HCT116 (cell line): ENCODE measurements at regions not wholly inside any gene's neighbourhood (a gene's known extent, or its start where the extent isn't known, plus 50 kb on each side); places are given as distances from the start of the nearest gene placed in this dataset.

Experiments used
- ATAC-seq: fragments of 200-7000 bp; cut with Tn5 transposase; 2 replicates; pipeline ENCODE4 v1.9.1; 2020; ENCODE audit warnings: mild to moderate bottlenecking, moderate library complexity
- BruUV-seq: library from RNA; stranded (reverse); fragments of 400-500 nt; replicated peaks from 2 replicates; lab custom pipeline; 2021; lab: Mats Ljungman, UMichigan
- CTCF ChIA-PET: fragments of 300-600 bp; sonication (Branson Sonifier 250); formaldehyde crosslinking; loops from one replicate; lab custom pipeline; 2021; ENCODE audit warnings: antibody characterized with exemption; lab: Charles Lee
- POLR2A ChIA-PET: fragments of 300-600, 350-600 bp; sonication (Branson Sonifier 250); formaldehyde crosslinking; loops from one replicate; lab custom pipeline; 2021; ENCODE audit warnings: antibody characterized with exemption; lab: Charles Lee
- RAD21 ChIA-PET, 2 experiments: fragments of 300-600 bp; sonication (Branson Sonifier 250); formaldehyde crosslinking; loops; one replicate each; lab custom pipeline; 2023; ENCODE audit warnings: low total read pairs in 2 of 2; ENCODE audit not compliant: uncharacterized antibody in 2 of 2, unreplicated experiment in 2 of 2, low non-redundant PET in 1 of 2; lab: Charles Lee
- DNase-seq: peaks from one replicate; pipeline ENCODE4 v3.0.0-alpha.2; 2010; ENCODE audit warnings: low read depth, low spot score
- H2AFZ ChIP-seq: fragments of 200-600 bp; shearing (Covaris generic), sonication (generic); 2 replicates; pipeline ENCODE4 v1.6.1; 2017; ENCODE audit warnings: low read depth, mixed run types, mixed read lengths, antibody characterized with exemption, low read length; ENCODE audit not compliant: poor library complexity, severe bottlenecking
- H3K27ac ChIP-seq: 2 replicates; pipeline ENCODE4 v1.5.1; 2012; ENCODE audit warnings: low read depth, low read length
- H3K27me3 ChIP-seq: fragments of 200-600 bp; sonication (generic); 2 replicates; pipeline ENCODE4 v1.6.1; 2016; ENCODE audit warnings: mixed run types, low read length, mixed read lengths; ENCODE audit not compliant: insufficient read depth
- H3K36me3 ChIP-seq, 2 experiments: fragments of 200-500 bp in 1 of 2; fragments of 200-600 bp in 1 of 2; sonication (Bioruptor generic) in 1 of 2; sonication (generic) in 1 of 2; 2 replicates each; pipeline versions ENCODE4 v1.5.1 to v1.6.1; 2014 to 2016; ENCODE audit warnings: low read length in 2 of 2, inconsistent platforms in 1 of 2, mixed read lengths in 1 of 2, mixed run types in 1 of 2; ENCODE audit not compliant: insufficient read depth in 2 of 2, control insufficient read depth in 1 of 2
- H3K4me1 ChIP-seq, 2 experiments: fragments of 200-600 bp in 1 of 2; sonication (generic) in 1 of 2; 2 replicates each; pipeline versions ENCODE4 v1.5.1 to v1.6.1; 2012 to 2017; ENCODE audit warnings: low read length in 2 of 2, inconsistent platforms in 1 of 2, mild to moderate bottlenecking in 1 of 2, mixed read lengths in 1 of 2, mixed run types in 1 of 2, moderate library complexity in 1 of 2; ENCODE audit not compliant: insufficient read depth in 2 of 2, control insufficient read depth in 1 of 2
- H3K4me2 ChIP-seq: fragments of 200-600 bp; sonication (generic); 2 replicates; pipeline ENCODE4 v1.6.1; 2017; ENCODE audit warnings: mixed run types, low read length, mixed read lengths
- H3K4me3 ChIP-seq, 2 experiments: fragments of 200-600 bp in 1 of 2; sonication (generic) in 1 of 2; replicated peaks in 1 of 2; 2 replicates each; pipeline ENCODE4 v1.5.1; 2011 to 2016; ENCODE audit warnings: low read length in 2 of 2, control low read depth in 1 of 2, low read depth in 1 of 2, mild to moderate bottlenecking in 1 of 2, mixed read lengths in 1 of 2, mixed run types in 1 of 2
- H3K79me2 ChIP-seq: fragments of 200-600 bp; sonication (generic); 2 replicates; pipeline ENCODE4 v1.6.1; 2017; ENCODE audit warnings: mild to moderate bottlenecking, mixed run types, low read length, moderate library complexity, mixed read lengths; ENCODE audit not compliant: insufficient read depth
- H3K9ac ChIP-seq: fragments of 200-600 bp; sonication (generic); 2 replicates; pipeline ENCODE4 v1.6.1; 2016; ENCODE audit warnings: low read length, mixed read lengths
- H3K9me2 ChIP-seq: fragments of 200-600 bp; sonication (generic), shearing (Covaris generic); 2 replicates; pipeline ENCODE4 v1.6.1; 2017; ENCODE audit warnings: mixed run types, mild to moderate bottlenecking, moderate library complexity; ENCODE audit not compliant: insufficient read depth
- H3K9me3 ChIP-seq, 2 experiments: fragments of 200-500 bp in 1 of 2; fragments of 200-600 bp in 1 of 2; sonication (Bioruptor generic) in 1 of 2; sonication (generic) in 1 of 2; 2 replicates each; pipeline ENCODE4 v1.6.1; 2014 to 2017; ENCODE audit warnings: low read length in 2 of 2, mixed read lengths in 2 of 2, inconsistent platforms in 1 of 2, low read depth in 1 of 2, mild to moderate bottlenecking in 1 of 2, mixed run types in 1 of 2, moderate library complexity in 1 of 2; ENCODE audit not compliant: control insufficient read depth in 1 of 2, insufficient read depth in 1 of 2
- H4K20me1 ChIP-seq: fragments of 200-600 bp; sonication (generic), shearing (Covaris generic); 2 replicates; pipeline ENCODE4 v1.6.1; 2017; ENCODE audit warnings: mixed run types, mild to moderate bottlenecking, moderate library complexity; ENCODE audit not compliant: insufficient read depth
- ATF3 ChIP-seq: IDR thresholded peaks from 2 replicates; pipeline ENCODE4 v1.6.1; 2012
- CBX3 ChIP-seq: IDR thresholded peaks from 2 replicates; pipeline ENCODE4 v1.6.1; 2012; ENCODE audit warnings: low read depth
- CEBPB ChIP-seq: IDR thresholded peaks from 2 replicates; pipeline ENCODE4 v1.6.1; 2012; ENCODE audit warnings: low read depth
- EGR1 ChIP-seq: IDR thresholded peaks from 2 replicates; pipeline ENCODE4 v1.6.1; 2012; ENCODE audit warnings: low read depth
- ELF1 ChIP-seq: IDR thresholded peaks from 2 replicates; pipeline ENCODE4 v1.6.1; 2012; ENCODE audit warnings: low read depth, borderline replicate concordance
- EZH2 ChIP-seq: fragments of 200-600 bp; sonication (generic); IDR thresholded peaks from 2 replicates; pipeline ENCODE4 v1.6.1; 2017; ENCODE audit warnings: antibody characterized with exemption, mixed run types
- EZH2phosphoT487 ChIP-seq: fragments of 200-600 bp; IDR thresholded peaks from 2 replicates; pipeline ENCODE4 v1.6.1; 2018; ENCODE audit warnings: antibody characterized with exemption, borderline replicate concordance
- POLR2A ChIP-seq: IDR thresholded peaks from 2 replicates; pipeline ENCODE4 v1.7.0; 2011; ENCODE audit warnings: borderline replicate concordance; ENCODE audit not compliant: insufficient read depth, insufficient read length; ENCODE audit errors: extremely low read depth
- POLR2AphosphoS5 ChIP-seq: IDR thresholded peaks from 2 replicates; pipeline ENCODE4 v1.6.1; 2011; ENCODE audit warnings: mild to moderate bottlenecking, low read depth, low read length, moderate library complexity
- RAD21 ChIP-seq: IDR thresholded peaks from 2 replicates; pipeline ENCODE4 v1.6.1; 2012; ENCODE audit warnings: low read depth, mild to moderate bottlenecking
- SP1 ChIP-seq: IDR thresholded peaks from 2 replicates; pipeline ENCODE4 v1.6.1; 2012; ENCODE audit warnings: low read depth
- SRF ChIP-seq: IDR thresholded peaks from 2 replicates; pipeline ENCODE4 v1.6.1; 2012; ENCODE audit warnings: low read depth
- YY1 ChIP-seq: IDR thresholded peaks from 2 replicates; pipeline ENCODE4 v1.6.1; 2011; ENCODE audit warnings: low read length, low read depth, moderate library complexity, mild to moderate bottlenecking; ENCODE audit not compliant: insufficient replicate concordance; ENCODE audit errors: extremely low read depth
- ZBTB33 ChIP-seq: IDR thresholded peaks from 2 replicates; pipeline ENCODE4 v1.6.1; 2011; ENCODE audit warnings: mild to moderate bottlenecking, low read length, moderate library complexity; ENCODE audit not compliant: insufficient replicate concordance; ENCODE audit errors: extremely low read depth
- ZFX ChIP-seq: fragments of 450-650 bp; IDR thresholded peaks from 2 replicates; pipeline ENCODE4 v1.6.1; 2017
- ZNF274 ChIP-seq: fragments of 200-500 bp; sonication (Bioruptor generic); IDR thresholded peaks from 2 replicates; pipeline ENCODE4 v1.6.1; 2014; ENCODE audit warnings: mild to moderate bottlenecking, low read depth, low read length, inconsistent platforms
- intact Hi-C: fragments of 100-400 bp; cut with micrococcal nuclease; formaldehyde crosslinking; loops from 2 replicates; pipeline ENCODE4 v1.10.0; 2022
- TF ChIP-seq, protein P1 (sequence below): IDR thresholded peaks from 2 replicates; pipeline ENCODE4 v1.6.1; 2012

DNA sequence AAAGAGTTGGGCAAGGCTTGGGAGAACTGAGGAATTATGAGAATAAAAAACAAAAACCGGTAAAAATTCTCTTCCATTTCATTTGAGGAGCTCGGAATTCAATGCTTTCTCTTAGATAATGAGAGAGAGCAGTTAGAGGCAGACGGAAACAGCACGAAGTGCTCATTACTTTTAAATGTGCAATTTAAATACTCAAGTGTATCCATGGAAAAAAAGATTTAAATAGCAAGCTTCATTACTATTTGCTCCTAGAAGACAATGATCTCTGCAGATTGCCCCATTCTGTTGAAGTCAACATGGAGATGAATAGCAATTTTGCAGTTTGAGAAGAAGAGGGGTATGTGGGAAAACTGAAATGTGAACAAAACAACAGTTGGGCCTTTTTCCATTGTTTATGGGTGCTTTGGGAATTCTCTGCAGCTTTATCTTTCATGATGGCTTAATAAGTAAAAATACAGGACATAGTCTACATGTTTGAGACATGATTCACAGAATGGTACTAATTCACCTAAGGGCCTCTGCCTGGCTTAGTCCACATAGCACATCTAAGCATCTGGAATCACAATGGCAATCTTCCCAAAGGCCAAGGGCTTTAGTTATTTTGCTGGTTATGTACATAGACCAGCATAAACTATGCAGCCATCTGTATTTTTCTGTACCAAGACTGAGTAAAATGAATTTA, 512.7 kb upstream of the FAT1 start:
- Histone ChIP-seq H3K9me3 (no peaks in the 10 kb centered on the region), H3K36me3 (no peaks in the 10 kb centered on the region), H3K4me1 (no peaks in the 10 kb centered on the region), H3K79me2 (no peaks in the 10 kb centered on the region), H3K27me3 (no peaks in the 10 kb centered on the region), H2AFZ (no peak overlapping the region), H3K9ac (no peak overlapping the region), H3K27ac (no peak overlapping the region), H3K4me3 (no peak overlapping the region), H3K4me2 (no peak overlapping the region), H4K20me1 (no peaks in the 10 kb centered on the region), H3K9me2 (no peaks in the 10 kb centered on the region)
- CTCF ChIA-PET = no interaction called here
- ATAC-seq = no peak
- no peak for DNase-seq
- POLR2A ChIA-PET = no interaction called here
- no peak for TF ChIP-seq EZH2
- TF ChIP-seq CEBPB = no peak
- TF ChIP-seq ZFX = no peak
- TF ChIP-seq ELF1 = no peak
- no peak for TF ChIP-seq ZNF274
- no peak for TF ChIP-seq EGR1
- TF ChIP-seq POLR2AphosphoS5 = no peak
- TF ChIP-seq CBX3 = no peak
- TF ChIP-seq RAD21 = no peak
- intact Hi-C loops = no loop called here
- RAD21 ChIA-PET = no interaction called here
- BruUV-seq = no TSS peak

DNA sequence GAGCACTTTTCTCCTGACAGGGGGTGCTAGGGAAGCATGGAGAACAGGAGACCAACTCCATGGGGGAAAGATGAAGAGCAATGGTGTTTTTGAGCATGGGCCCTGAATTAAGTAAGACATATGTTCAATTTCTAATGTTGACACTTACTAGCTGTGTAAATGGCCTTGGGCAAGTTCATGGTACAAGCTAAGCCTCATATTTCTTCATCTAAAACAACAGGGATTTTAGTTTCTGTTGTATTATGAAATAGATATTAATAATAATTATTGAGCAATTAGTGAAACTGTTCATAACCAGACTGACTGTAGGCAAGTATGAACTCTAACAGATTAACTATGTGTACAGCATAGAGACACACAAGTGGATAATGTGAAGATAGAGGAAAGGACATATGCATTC, 515.0 kb upstream of the FAT1 start:
- ATAC-seq (no peak), DNase-seq (no peak)
- H4K20me1 ChIP-seq = no peaks in the 10 kb centered on the region
- intact Hi-C loops = no loop called here
- no peak overlapping the region for H3K4me2 ChIP-seq
- H3K9me3 ChIP-seq = no peaks in the 10 kb centered on the region
- ChIA-PET CTCF (no interaction called here), RAD21 (no interaction called here), POLR2A (no interaction called here)
- no TSS peak for BruUV-seq
- TF ChIP-seq POLR2AphosphoS5 (no peak), ZBTB33 (no peak), CEBPB (no peak), ATF3 (no peak), SRF (no peak), SP1 (no peak), CBX3 (no peak), RAD21 (no peak), ELF1 (no peak), POLR2A (no peak), YY1 (no peak), ZFX (no peak), EZH2phosphoT487 (no peak)
- TF ChIP-seq, protein P1, sequence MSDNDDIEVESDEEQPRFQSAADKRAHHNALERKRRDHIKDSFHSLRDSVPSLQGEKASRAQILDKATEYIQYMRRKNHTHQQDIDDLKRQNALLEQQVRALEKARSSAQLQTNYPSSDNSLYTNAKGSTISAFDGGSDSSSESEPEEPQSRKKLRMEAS = no peak
- H3K9ac ChIP-seq = no peak overlapping the region
- no peaks in the 10 kb centered on the region for H3K27me3 ChIP-seq
- no peaks in the 10 kb centered on the region for H3K4me1 ChIP-seq
- no peaks in the 10 kb centered on the region for H3K9me2 ChIP-seq
- H3K79me2 ChIP-seq = no peaks in the 10 kb centered on the region
- no peaks in the 10 kb centered on the region for H3K36me3 ChIP-seq
- H2AFZ ChIP-seq = no peak overlapping the region
- no peak overlapping the region for H3K4me3 ChIP-seq
- H3K27ac ChIP-seq = no peak overlapping the region
